ENCODE measurements at regions not wholly inside any gene's neighbourhood (a gene's known extent, or its start where the extent isn't known, plus 50 kb on each side); places are given as distances from the start of the nearest gene placed in this dataset.
A peak's percentile ranks its signal among the peaks of the same experiment; 100 is the strongest.

- peak; percentile 47 for DNase-seq
- H3K27ac Mint-ChIP-seq = no peak overlapping the region
- ATAC-seq = peak; percentile 73
- H3K27me3 Mint-ChIP-seq = peaks cover 2% of the 10 kb centered on the region
- H3K4me1 Mint-ChIP-seq = no peaks in the 10 kb centered on the region
- no peaks in the 10 kb centered on the region for H3K9me3 Mint-ChIP-seq
- H3K4me3 Mint-ChIP-seq = no peak overlapping the region
- H3K36me3 Mint-ChIP-seq (ENCODE audit: low read depth) = no peaks in the 10 kb centered on the region
Measured at GRCh38 chr18:11518788-11519685, 90.4 kb upstream of the SLC35G4 start.

- Mint-ChIP-seq H3K4me3 (no peak overlapping the region), H3K27ac (no peak overlapping the region), H3K27me3 (no peaks in the 10 kb centered on the region), H3K9me3 (no peaks in the 10 kb centered on the region), H3K36me3 (ENCODE audit: low read depth) (no peaks in the 10 kb centered on the region), H3K4me1 (no peaks in the 10 kb centered on the region)
- no peak for ATAC-seq
- DNase-seq = no peak
Measured at GRCh38 chr18:11517704-11518103, 91.7 kb upstream of the SLC35G4 start.

DNA sequence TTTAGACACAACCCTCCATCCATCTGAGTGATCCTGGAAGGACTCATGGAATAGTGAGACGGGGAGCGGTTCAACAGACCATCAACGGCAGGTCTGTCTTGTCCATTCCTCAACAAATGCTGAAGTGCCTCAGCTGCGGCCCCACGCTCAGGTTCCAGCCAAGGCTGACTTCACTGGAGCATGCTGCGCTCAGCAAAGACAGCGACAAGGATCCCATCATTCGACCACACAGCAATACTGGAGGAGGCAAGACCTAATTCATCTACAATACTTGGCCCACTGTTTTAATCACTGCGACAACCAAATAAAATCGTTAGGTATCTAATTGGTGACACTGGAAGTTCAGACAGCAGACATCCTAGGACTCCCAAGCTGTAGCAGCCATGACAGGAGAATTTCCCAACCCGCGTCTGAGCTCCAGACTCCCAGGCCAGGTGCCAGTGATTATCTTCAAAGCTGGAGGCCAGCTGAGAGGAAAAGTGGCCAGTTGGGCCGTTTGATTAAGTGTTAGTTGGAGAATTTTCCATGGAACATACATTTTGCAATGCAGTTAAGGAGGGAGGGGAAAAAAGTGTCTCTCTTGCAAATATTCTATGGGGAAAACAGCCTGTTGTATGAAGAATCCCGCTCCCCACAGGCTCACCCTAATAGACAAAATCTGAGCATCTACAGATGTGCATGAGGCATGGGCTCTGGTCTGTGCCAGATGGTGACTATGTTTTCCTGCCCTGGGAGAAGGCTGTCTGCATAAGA, 92.5 kb upstream of the SLC35G4 start:
- DNase-seq (no peak), ATAC-seq (no peak)
- no peak overlapping the region for H3K4me3 Mint-ChIP-seq
- H3K27me3 Mint-ChIP-seq = no peaks in the 10 kb centered on the region
- no peaks in the 10 kb centered on the region for H3K9me3 Mint-ChIP-seq
- no peak overlapping the region for H3K27ac Mint-ChIP-seq
- no peaks in the 10 kb centered on the region for H3K4me1 Mint-ChIP-seq
- H3K36me3 Mint-ChIP-seq (ENCODE audit: low read depth) = no peaks in the 10 kb centered on the region

DNA sequence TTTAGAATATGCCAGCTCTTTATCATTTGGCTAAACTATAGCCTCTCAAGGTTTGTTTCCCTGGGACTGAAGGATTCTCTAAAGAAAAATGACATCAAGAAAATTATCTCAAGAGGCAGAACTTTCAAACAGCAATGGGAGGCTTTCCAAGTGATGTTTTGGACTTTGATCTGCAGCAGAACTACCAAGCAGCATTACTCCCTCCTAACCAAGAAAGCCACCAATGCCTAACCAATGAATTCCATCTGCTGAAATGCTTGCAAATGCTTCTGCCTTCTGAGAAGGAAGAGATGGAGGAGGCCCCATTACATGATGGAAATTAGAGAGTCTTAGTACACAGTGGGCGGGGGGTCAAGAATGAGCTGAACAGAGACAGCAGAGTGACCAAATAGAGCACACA, 95.1 kb upstream of the SLC35G4 start:
- Mint-ChIP-seq H3K36me3 (ENCODE audit: low read depth) (no peaks in the 10 kb centered on the region), H3K4me3 (no peak overlapping the region), H3K4me1 (peaks cover 4% of the 10 kb centered on the region), H3K27me3 (no peaks in the 10 kb centered on the region), H3K27ac (no peak overlapping the region), H3K9me3 (no peaks in the 10 kb centered on the region)
- ATAC-seq (no peak), DNase-seq (no peak)

- Mint-ChIP-seq H3K27me3 (no peaks in the 10 kb centered on the region), H3K4me3 (no peak overlapping the region), H3K4me1 (peaks cover 4% of the 10 kb centered on the region), H3K9me3 (no peaks in the 10 kb centered on the region), H3K27ac (no peak overlapping the region), H3K36me3 (ENCODE audit: low read depth) (no peaks in the 10 kb centered on the region)
- ATAC-seq (no peak), DNase-seq (no peak)
Measured at GRCh38 chr18:11512096-11513025, 97.0 kb upstream of the SLC35G4 start.

DNA sequence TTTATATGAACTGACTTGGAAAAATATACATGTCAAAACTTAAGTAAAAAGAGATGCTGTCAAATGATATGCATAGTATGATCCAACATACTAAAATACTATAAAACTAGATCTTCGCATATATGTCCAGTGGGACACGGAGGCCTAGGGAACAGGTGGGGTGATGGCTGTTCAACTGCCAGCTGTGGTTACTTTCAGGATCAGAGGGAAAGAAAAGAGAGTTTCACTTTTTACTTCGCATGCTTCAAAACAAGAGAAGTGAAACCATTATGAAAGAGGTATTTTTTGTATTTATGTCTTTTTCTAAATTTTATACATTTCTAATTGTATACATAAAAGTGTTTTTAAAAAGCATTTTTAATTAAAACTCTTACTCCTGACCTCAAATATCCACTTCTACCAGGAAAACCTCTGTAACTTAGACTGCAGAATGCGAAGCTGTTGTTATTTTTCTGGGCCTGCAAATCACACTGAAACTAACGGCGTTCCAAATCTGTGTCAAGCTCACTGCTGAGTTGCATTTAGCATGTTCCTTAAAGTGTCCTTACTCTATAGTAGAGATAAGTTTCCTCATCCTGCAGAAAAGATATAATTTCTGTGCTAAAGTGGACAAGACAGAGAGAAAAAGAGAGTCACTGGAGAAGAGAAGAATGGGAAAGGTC, 97.8 kb upstream of the SLC35G4 start:
- Mint-ChIP-seq H3K4me1 (peaks cover 4% of the 10 kb centered on the region), H3K4me3 (no peak overlapping the region), H3K9me3 (no peaks in the 10 kb centered on the region), H3K27ac (no peak overlapping the region), H3K27me3 (no peaks in the 10 kb centered on the region), H3K36me3 (ENCODE audit: low read depth) (no peaks in the 10 kb centered on the region)
- ATAC-seq = no peak
- no peak for DNase-seq

DNA sequence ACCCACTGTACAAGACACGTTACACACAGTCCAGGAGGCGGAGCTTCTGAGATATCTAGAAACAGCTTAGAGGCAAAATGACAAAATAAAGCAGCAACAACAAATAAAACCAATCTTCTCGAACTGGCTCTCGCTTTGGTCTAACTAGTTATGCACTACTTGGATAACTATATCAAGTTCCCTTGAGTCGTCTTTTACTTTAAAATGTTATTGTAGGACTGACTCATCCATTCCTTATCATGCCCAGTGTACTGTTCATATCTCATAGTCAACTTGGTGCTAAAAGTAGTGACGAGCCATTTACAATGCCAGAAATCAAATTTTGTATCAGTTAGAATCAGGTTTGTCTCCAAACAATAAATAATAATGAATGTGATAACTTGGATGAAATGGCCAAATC, 102.5 kb upstream of the SLC35G4 start:
- Mint-ChIP-seq H3K4me3 (no peak overlapping the region), H3K27me3 (peaks cover 2% of the 10 kb centered on the region), H3K27ac (no peak overlapping the region), H3K4me1 (peaks cover 4% of the 10 kb centered on the region), H3K9me3 (no peaks in the 10 kb centered on the region), H3K36me3 (ENCODE audit: low read depth) (no peaks in the 10 kb centered on the region)
- no peak for DNase-seq
- no peak for ATAC-seq

DNA sequence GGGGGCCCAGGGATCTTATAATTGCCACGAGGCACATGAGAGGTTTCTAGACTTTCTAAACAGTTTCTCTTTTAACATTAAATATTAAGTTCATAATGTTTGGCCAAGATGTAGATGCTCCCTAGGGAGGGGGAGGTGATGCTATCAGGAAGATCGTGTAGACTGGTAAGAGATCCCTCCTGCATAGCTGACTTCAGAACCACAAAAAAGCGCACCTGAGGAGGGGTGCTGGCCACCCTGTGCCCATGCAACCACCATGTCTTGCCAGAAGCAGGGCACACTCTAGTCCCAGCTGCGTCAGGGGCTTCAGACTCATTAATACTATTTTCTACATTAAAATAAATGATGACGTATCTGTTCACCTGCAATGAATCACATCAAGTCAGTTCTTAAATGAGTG, 103.4 kb upstream of the SLC35G4 start:
- no peak overlapping the region for H3K4me3 Mint-ChIP-seq

GRCh38 chr18:11504962-11505361, 104.4 kb upstream of the SLC35G4 start:
- Mint-ChIP-seq H3K27me3 (peaks cover 2% of the 10 kb centered on the region), H3K9me3 (no peaks in the 10 kb centered on the region), H3K36me3 (ENCODE audit: low read depth) (no peaks in the 10 kb centered on the region), H3K27ac (no peak overlapping the region), H3K4me1 (no peaks in the 10 kb centered on the region), H3K4me3 (no peak overlapping the region)
- ATAC-seq = no peak
- no peak for DNase-seq

More for the DNA sequence above, 103.4 kb upstream of the SLC35G4 start:
- no peaks in the 10 kb centered on the region for H3K9me3 Mint-ChIP-seq
- no peak overlapping the region for H3K27ac Mint-ChIP-seq
- H3K27me3 Mint-ChIP-seq = peaks cover 2% of the 10 kb centered on the region
- no peaks in the 10 kb centered on the region for H3K4me1 Mint-ChIP-seq
- DNase-seq (no peak), ATAC-seq (no peak)
- no peaks in the 10 kb centered on the region for H3K36me3 Mint-ChIP-seq (ENCODE audit: low read depth)

DNA sequence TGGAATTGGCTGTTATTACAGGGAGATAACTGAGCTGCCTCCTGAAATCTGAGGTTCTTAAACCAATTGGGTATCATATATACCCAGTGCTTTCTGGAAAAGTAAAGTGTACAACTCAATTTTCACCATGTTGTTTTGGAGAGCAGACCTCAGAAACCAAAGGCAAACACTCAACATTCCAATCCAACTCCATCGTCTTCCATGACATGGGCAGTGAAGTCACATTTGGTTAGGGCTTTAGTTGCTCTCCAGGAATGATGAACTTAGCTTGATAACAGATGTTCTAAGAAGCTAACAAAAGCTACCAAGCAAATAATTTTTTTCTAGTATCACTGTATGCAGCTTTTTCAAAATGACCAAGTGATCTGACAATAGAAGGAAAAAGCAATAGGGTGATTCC, 107.0 kb upstream of the SLC35G4 start:
- Mint-ChIP-seq H3K27ac (no peak overlapping the region), H3K4me3 (no peak overlapping the region), H3K9me3 (no peaks in the 10 kb centered on the region), H3K36me3 (ENCODE audit: low read depth) (no peaks in the 10 kb centered on the region), H3K4me1 (no peaks in the 10 kb centered on the region), H3K27me3 (peaks cover 8% of the 10 kb centered on the region)
- ATAC-seq (no peak), DNase-seq (no peak)

DNA sequence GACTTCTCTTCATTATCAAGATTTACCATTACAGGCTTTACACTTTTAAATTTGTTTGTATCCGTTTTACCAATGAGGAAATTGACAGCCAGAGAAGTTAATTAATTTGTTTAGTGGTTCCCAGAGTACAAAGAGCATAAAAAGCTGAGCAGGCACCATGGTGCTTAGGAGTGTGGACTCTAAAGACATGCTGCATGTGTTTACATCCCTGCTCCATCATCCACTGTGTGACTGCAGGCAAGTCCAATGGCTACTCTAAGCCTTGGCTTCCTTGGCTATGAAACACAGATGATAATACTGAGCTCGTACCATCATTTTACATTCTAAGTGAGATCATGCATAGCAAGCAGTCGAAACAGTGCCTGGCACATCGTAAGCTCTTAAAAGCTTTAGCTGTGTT, 108.0 kb upstream of the SLC35G4 start:
- Mint-ChIP-seq H3K9me3 (no peaks in the 10 kb centered on the region), H3K27ac (no peak overlapping the region), H3K36me3 (ENCODE audit: low read depth) (no peaks in the 10 kb centered on the region), H3K27me3 (peaks cover 8% of the 10 kb centered on the region), H3K4me3 (no peak overlapping the region), H3K4me1 (no peaks in the 10 kb centered on the region)
- ATAC-seq = no peak
- no peak for DNase-seq

- Mint-ChIP-seq H3K27ac (no peak overlapping the region), H3K27me3 (peaks cover 8% of the 10 kb centered on the region), H3K4me3 (no peak overlapping the region), H3K9me3 (no peaks in the 10 kb centered on the region), H3K36me3 (ENCODE audit: low read depth) (no peaks in the 10 kb centered on the region), H3K4me1 (no peaks in the 10 kb centered on the region)
- ATAC-seq = no peak
- DNase-seq = no peak
Measured at GRCh38 chr18:11500153-11501122, 109.0 kb upstream of the SLC35G4 start.

- no peak for DNase-seq
- Mint-ChIP-seq H3K9me3 (no peaks in the 10 kb centered on the region), H3K27me3 (peaks cover 6% of the 10 kb centered on the region)
Measured at GRCh38 chr18:11498821-11499220, 110.6 kb upstream of the SLC35G4 start.

More at GRCh38 chr18:11498821-11499220, 110.6 kb upstream of the SLC35G4 start:
- Mint-ChIP-seq H3K36me3 (ENCODE audit: low read depth) (no peaks in the 10 kb centered on the region), H3K4me1 (no peaks in the 10 kb centered on the region), H3K27ac (no peak overlapping the region), H3K4me3 (no peak overlapping the region)
- no peak for ATAC-seq

Measured in activated naive CD8-positive, alpha-beta T cell treated with anti-CD3 and anti-CD28 coated beads, Interleukin-2, amount 50 U/mL, for 24 hours (primary cell).